GM12892 (cell line): ENCODE measurements at regions not wholly inside any gene's neighbourhood (a gene's known extent, or its start where the extent isn't known, plus 50 kb on each side); places are given as distances from the start of the nearest gene placed in this dataset.

Source experiments
- POLR2A ChIP-seq: IDR thresholded peaks from 2 replicates; pipeline ENCODE4 v1.6.1; 2011; ENCODE audit warnings: low read depth, low read length, control low read depth
- POLR2AphosphoS5 ChIP-seq: IDR thresholded peaks from 2 replicates; pipeline ENCODE4 v1.6.1; 2011; ENCODE audit warnings: low read depth, low read length, control low read depth
- TAF1 ChIP-seq: IDR thresholded peaks from 2 replicates; pipeline ENCODE4 v1.6.1; 2011; ENCODE audit warnings: low read depth, mild to moderate bottlenecking, control low read depth, low read length, borderline replicate concordance

DNA sequence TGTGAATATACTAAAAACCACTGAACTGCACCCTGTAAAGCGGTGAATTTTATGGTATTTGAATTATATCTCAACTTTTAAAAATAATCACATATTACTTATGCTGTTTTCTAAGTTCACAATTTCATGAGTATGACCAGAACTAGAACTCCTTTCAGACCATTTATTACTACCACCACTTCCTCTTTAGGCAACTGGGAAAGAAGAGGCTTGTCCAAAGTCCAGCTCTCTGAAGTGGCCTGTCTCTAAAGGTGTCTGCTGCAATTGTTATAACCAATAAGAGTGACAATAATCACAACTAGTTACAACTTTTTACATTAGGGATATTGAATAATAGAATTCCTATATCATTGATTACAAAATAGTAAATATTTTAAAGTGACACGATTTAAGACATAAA, 267.9 kb upstream of the PIK3C3 start:
- TF ChIP-seq POLR2AphosphoS5 (no peak), POLR2A (no peak), TAF1 (no peak)
